A549 (cell line): ENCODE measurements at regions not wholly inside any gene's neighbourhood (a gene's known extent, or its start where the extent isn't known, plus 50 kb on each side); places are given as distances from the start of the nearest gene placed in this dataset.

Experiments
- CBX8 ChIP-seq: fragments of 200-600 bp; sonication (generic); IDR thresholded peaks from 2 replicates; pipeline ENCODE4 v1.6.1; 2016
- CEBPB ChIP-seq, 2 experiments: fragments of >200 bp in 1 of 2; sonication (Bioruptor Twin) in 1 of 2; formaldehyde crosslinking in 1 of 2; IDR thresholded peaks; 2 replicates each; pipeline ENCODE4 v1.6.1; 2012 to 2016
- CTCF ChIP-seq: fragments of >200 bp; sonication (Bioruptor Twin); formaldehyde crosslinking; IDR thresholded peaks from 3 replicates; pipeline ENCODE4 v1.5.1; 2016
- EP300 ChIP-seq, 2 experiments: fragments of >200 bp; sonication (Bioruptor Twin); formaldehyde crosslinking; IDR thresholded peaks; 2 replicates in 1 of 2; 3 replicates in 1 of 2; pipeline ENCODE4 v1.6.1; 2016 to 2017
- HDAC2 ChIP-seq: fragments of 200-600 bp; sonication (generic); IDR thresholded peaks from 2 replicates; pipeline ENCODE4 v1.6.1; 2016
- JUN ChIP-seq, 2 experiments: fragments of >200 bp; sonication (Bioruptor Twin); formaldehyde crosslinking; IDR thresholded peaks; 2 replicates in 1 of 2; 3 replicates in 1 of 2; pipeline ENCODE4 v1.6.1; 2016 to 2017
- KDM1A ChIP-seq: fragments of 200-600 bp; sonication (generic); IDR thresholded peaks from 2 replicates; pipeline ENCODE4 v1.6.1; 2016; ENCODE audit warnings: low read depth, mild to moderate bottlenecking
- POLR2A ChIP-seq: IDR thresholded peaks from 2 replicates; pipeline ENCODE4 v1.6.1; 2012; ENCODE audit warnings: mild to moderate bottlenecking, low read length
- RFX5 ChIP-seq: fragments of 450-650 bp; IDR thresholded peaks from 2 replicates; pipeline ENCODE4 v1.7.1; 2014; ENCODE audit warnings: antibody characterized with exemption, mild to moderate bottlenecking, moderate library complexity
- SREBF2 ChIP-seq: fragments of 450-650 bp; IDR thresholded peaks from 2 replicates; pipeline ENCODE4 v1.6.1; 2014; ENCODE audit warnings: mild to moderate bottlenecking, moderate library complexity
- TFCP2L1 ChIP-seq: fragments of 250-450 bp; sonication (Bioruptor Pico); IDR thresholded peaks from 2 replicates; pipeline ENCODE4 v1.5.0; 2021; ENCODE audit warnings: mild to moderate bottlenecking
- ZNF302 ChIP-seq: fragments of 250-450 bp; sonication (Bioruptor Pico); IDR thresholded peaks from 2 replicates; pipeline ENCODE4 v1.9.0; 2021; ENCODE audit warnings: inconsistent platforms, mild to moderate bottlenecking, moderate library complexity

GRCh38 chr7:15131661-15132060 is 229.1 kb upstream of the DGKB start:
- TF ChIP-seq CTCF, result no peak
- no peak for TF ChIP-seq SREBF2
- TF ChIP-seq EP300 (IDR thresholded peaks at IDR 0.05), result no peak
- TF ChIP-seq CBX8, result no peak
- no peak for TF ChIP-seq ZNF302 (CRISPR knock-in tag)
- TF ChIP-seq RFX5, result no peak
- TF ChIP-seq TFCP2L1 (CRISPR knock-in tag), result no peak
- no peak for TF ChIP-seq CEBPB (IDR thresholded peaks at IDR 0.05)
- no peak for TF ChIP-seq HDAC2
- no peak for TF ChIP-seq POLR2A
- no peak for TF ChIP-seq JUN (IDR thresholded peaks at IDR 0.05)
- no peak for TF ChIP-seq KDM1A
